ENCODE measurements at regions not wholly inside any gene's neighbourhood (a gene's known extent, or its start where the extent isn't known, plus 50 kb on each side); places are given as distances from the start of the nearest gene placed in this dataset.

DNA sequence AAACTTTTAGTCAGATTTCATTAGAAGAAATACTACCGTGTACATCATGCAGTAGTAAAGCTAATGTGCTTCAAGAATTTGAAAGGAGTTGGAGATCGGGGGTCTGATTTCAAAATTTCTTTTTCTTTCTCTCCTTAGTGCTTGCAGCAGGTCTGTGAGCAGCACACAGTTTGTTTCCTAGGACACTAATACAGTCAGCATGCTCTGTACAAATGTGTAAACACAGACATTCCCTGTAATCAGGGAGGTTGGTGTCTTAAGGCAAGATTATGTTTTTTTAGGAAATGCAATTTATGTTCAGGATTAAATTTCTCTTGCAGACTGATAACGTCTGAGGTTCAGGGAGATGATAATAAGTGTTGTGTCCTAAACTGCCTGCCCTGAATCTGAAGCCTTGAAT, 142.7 kb downstream of the ALX1 start:
- TF ChIP-seq ZSCAN20 (CRISPR knock-in tag; IDR thresholded peaks at IDR 0.05) (no peak), RCOR1 (IDR thresholded peaks at IDR 0.05; ENCODE audit: low read depth, low read length) (no peak), HEYL (CRISPR knock-in tag; IDR thresholded peaks at IDR 0.05) (no peak), ZC3H11A (IDR thresholded peaks at IDR 0.05) (no peak), RFX5 (IDR thresholded peaks at IDR 0.05) (no peak), TFCP2L1 (CRISPR knock-in tag; IDR thresholded peaks at IDR 0.05) (no peak), TP53 (CRISPR knock-in tag; IDR thresholded peaks at IDR 0.05) (no peak), ESRRA (IDR thresholded peaks at IDR 0.05; ENCODE audit: borderline replicate concordance, low read length) (no peak), MAZ (IDR thresholded peaks at IDR 0.05; ENCODE audit: borderline replicate concordance, low read depth, low read length) (no peak), FOXS1 (CRISPR knock-in tag; IDR thresholded peaks at IDR 0.05) (no peak)
- TF ChIP-seq, protein P1, sequence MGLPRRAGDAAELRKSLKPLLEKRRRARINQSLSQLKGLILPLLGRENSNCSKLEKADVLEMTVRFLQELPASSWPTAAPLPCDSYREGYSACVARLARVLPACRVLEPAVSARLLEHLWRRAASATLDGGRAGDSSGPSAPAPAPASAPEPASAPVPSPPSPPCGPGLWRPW (IDR thresholded peaks at IDR 0.05), result no peak
- TF ChIP-seq, protein P2, sequence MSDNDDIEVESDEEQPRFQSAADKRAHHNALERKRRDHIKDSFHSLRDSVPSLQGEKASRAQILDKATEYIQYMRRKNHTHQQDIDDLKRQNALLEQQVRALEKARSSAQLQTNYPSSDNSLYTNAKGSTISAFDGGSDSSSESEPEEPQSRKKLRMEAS (IDR thresholded peaks at IDR 0.05), result no peak
- TF ChIP-seq, protein P3, sequence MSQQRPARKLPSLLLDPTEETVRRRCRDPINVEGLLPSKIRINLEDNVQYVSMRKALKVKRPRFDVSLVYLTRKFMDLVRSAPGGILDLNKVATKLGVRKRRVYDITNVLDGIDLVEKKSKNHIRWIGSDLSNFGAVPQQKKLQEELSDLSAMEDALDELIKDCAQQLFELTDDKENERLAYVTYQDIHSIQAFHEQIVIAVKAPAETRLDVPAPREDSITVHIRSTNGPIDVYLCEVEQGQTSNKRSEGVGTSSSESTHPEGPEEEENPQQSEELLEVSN (IDR thresholded peaks at IDR 0.05; ENCODE audit: borderline replicate concordance, low read depth), result no peak
- TF ChIP-seq, protein P4, sequence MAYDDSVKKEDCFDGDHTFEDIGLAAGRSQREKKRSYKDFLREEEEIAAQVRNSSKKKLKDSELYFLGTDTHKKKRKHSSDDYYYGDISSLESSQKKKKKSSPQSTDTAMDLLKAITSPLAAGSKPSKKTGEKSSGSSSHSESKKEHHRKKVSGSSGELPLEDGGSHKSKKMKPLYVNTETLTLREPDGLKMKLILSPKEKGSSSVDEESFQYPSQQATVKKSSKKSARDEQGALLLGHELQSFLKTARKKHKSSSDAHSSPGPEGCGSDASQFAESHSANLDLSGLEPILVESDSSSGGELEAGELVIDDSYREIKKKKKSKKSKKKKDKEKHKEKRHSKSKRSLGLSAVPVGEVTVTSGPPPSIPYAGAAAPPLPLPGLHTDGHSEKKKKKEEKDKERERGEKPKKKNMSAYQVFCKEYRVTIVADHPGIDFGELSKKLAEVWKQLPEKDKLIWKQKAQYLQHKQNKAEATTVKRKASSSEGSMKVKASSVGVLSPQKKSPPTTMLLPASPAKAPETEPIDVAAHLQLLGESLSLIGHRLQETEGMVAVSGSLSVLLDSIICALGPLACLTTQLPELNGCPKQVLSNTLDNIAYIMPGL (CRISPR knock-in tag; IDR thresholded peaks at IDR 0.05; ENCODE audit: borderline replicate concordance), result no peak
- Histone ChIP-seq H3K4me3 (no peak overlapping the region), H3K4me2 (peak overlapping the region; percentile 17; the same call in 1 of the 3 replicates), H3K4me1 (no peaks in the 10 kb centered on the region), H3K27ac (no peak overlapping the region), H3K9me3 (no peaks in the 10 kb centered on the region)
- ATAC-seq (peak in 1 of 2 experiments; percentile 49; a peak in 1 of 6 replicates), FAIRE-seq (no peak), DNase-seq (ENCODE audit: low read depth in 1 of 2, low spot score in 1 of 2) (peak in 1 of 2 experiments; percentile 11)
- WGBS (ENCODE audit: missing lambda C conversion rate), result 14% methylated on average over 3 of the region's 3 CpGs
- ChIA-PET POLR2A (no interaction called here), CTCF (no interaction called here)

DNA sequence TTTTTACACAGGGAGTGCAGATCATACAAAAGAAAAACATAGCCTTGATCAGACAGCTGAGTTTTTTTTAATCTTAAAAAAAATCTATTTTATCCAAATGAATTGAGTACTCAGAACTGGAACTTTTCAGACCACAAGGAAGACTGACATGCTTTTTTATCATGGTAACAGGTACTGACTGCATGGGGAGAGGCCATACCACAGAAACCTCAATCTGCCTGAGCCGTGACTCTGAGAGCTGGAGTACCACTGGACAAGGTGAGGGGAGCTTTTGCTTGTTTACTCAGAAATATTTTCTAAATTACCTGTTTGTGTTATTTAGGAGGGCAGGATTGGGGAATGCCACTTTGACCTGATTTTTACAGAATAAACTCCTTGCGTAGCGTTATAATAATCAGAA, 143.9 kb downstream of the ALX1 start:
- ChIA-PET POLR2A (no interaction called here), CTCF (interaction anchor here (0.8 to 3.2 kb wide), 9 partner anchors 10 to 497 kb away, joined by 3 to 22 read pairs (median 8); no protein-coding TSS in a partner anchor)
- FAIRE-seq (no peak), DNase-seq (ENCODE audit: low read depth in 1 of 2, low spot score in 1 of 2) (no peak), ATAC-seq (0 out of 6 replicates have a peak, but pooled peaks of 1 of the 2 experiments have one; percentile 38)
- no peak for TF ChIP-seq ZC3H11A (IDR thresholded peaks at IDR 0.05)
- TF ChIP-seq RNF2 (IDR thresholded peaks at IDR 0.05; ENCODE audit: borderline replicate concordance, low read depth), result no peak
- no peak for TF ChIP-seq HDAC2 (IDR thresholded peaks at IDR 0.05)
- TF ChIP-seq, protein P5, sequence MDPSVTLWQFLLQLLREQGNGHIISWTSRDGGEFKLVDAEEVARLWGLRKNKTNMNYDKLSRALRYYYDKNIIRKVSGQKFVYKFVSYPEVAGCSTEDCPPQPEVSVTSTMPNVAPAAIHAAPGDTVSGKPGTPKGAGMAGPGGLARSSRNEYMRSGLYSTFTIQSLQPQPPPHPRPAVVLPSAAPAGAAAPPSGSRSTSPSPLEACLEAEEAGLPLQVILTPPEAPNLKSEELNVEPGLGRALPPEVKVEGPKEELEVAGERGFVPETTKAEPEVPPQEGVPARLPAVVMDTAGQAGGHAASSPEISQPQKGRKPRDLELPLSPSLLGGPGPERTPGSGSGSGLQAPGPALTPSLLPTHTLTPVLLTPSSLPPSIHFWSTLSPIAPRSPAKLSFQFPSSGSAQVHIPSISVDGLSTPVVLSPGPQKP (IDR thresholded peaks at IDR 0.05; ENCODE audit: low read depth, low read length), result no peak
- TF ChIP-seq ZSCAN20 (CRISPR knock-in tag; IDR thresholded peaks at IDR 0.05), result no peak
- H3K27ac ChIP-seq, result no peak overlapping the region
- WGBS (ENCODE audit: missing lambda C conversion rate), result 70% methylated on average over 3 of the region's 3 CpGs
- H3K4me3 ChIP-seq, result no peak overlapping the region
- no peak overlapping the region; the same call in 2 of the 3 replicates for H3K4me2 ChIP-seq
- no peaks in the 10 kb centered on the region for H3K4me1 ChIP-seq
- no peaks in the 10 kb centered on the region for H3K9me3 ChIP-seq

DNA sequence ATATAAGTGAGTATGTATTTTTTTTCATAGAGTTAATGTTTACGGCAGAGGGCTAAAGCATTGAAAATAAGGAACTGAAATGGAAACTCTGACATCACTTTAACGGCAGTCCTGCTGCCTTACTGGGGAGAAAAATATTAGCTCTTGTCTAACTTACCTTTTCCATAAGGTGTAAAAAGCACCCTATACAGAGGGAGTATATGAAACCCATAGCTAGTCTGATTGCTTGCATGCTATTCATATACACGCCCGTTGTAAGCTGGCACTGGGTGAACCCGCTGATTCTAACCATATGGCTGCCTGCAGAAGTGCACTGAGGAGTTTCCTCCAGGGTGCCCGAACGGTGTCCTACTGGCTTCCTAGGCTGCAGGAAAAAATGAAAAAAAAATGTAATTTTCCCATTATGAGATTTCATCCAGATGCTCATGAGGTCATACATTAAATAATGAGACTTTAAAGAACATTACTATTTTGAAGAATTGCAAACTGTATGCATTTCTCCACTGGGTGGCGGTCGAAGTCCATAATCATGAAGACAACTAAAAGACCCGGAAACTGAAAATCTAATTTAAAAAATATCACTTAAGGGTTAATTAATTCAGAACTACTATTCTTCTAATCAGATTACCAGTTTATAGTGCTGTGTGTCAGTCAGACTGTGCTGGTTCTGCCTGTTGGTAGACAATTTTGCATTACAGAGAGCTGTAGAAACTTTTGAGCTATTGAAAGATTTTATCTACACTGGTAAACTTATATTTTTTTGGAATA, 144.7 kb downstream of the ALX1 start:
- H3K4me3 ChIP-seq, result no peak overlapping the region
- WGBS (ENCODE audit: missing lambda C conversion rate), result 29% methylated on average over 10 of the region's 10 CpGs
- H3K4me2 ChIP-seq, result peak overlapping the region; percentile 52
- TF ChIP-seq, protein P2 (IDR thresholded peaks at IDR 0.05), result no peak
- no peak for TF ChIP-seq CEBPB (IDR thresholded peaks at IDR 0.05)
- TF ChIP-seq, protein P3 (IDR thresholded peaks at IDR 0.05; ENCODE audit: borderline replicate concordance, low read depth), result no peak
- TF ChIP-seq RCOR1 (IDR thresholded peaks at IDR 0.05; ENCODE audit: low read depth, low read length), result no peak
- no peak for TF ChIP-seq SREBF2 (IDR thresholded peaks at IDR 0.05)
- TF ChIP-seq FOSB (CRISPR knock-in tag; IDR thresholded peaks at IDR 0.05), result no peak
- TF ChIP-seq, protein P6, sequence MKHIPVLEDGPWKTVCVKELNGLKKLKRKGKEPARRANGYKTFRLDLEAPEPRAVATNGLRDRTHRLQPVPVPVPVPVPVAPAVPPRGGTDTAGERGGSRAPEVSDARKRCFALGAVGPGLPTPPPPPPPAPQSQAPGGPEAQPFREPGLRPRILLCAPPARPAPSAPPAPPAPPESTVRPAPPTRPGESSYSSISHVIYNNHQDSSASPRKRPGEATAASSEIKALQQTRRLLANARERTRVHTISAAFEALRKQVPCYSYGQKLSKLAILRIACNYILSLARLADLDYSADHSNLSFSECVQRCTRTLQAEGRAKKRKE (CRISPR knock-in tag; IDR thresholded peaks at IDR 0.05; ENCODE audit: low read depth), result no peak
- TF ChIP-seq, protein P5 (IDR thresholded peaks at IDR 0.05; ENCODE audit: low read depth, low read length), result no peak
- TF ChIP-seq RNF2 (IDR thresholded peaks at IDR 0.05; ENCODE audit: borderline replicate concordance, low read depth), result no peak
- peak; percentile 77 to 79 for TF ChIP-seq RAD21 (conservative IDR thresholded peaks at IDR 0.05 in 1 of 2, IDR thresholded peaks at IDR 0.05 in 1 of 2)
- TF ChIP-seq ZFP36 (IDR thresholded peaks at IDR 0.05; ENCODE audit: borderline replicate concordance, partially characterized antibody), result no peak

More for the DNA sequence above, 144.7 kb downstream of the ALX1 start:
- CTCF ChIA-PET, result interaction anchor here (0.5 to 3.2 kb wide), 29 partner anchors 9 to 496 kb away, joined by 3 to 22 read pairs (median 4); no protein-coding TSS in a partner anchor
- POLR2A ChIA-PET, result interaction anchor here (0.7 kb wide), 1 partner anchor 269 kb away, joined by 3 read pairs; no protein-coding TSS in a partner anchor
- ATAC-seq, result peak; percentile 68 to 81; a peak in 3 of 6 replicates
- peak in 1 of 2 experiments; percentile 64 for DNase-seq (ENCODE audit: low read depth in 1 of 2, low spot score in 1 of 2)
- no peaks in the 10 kb centered on the region for H3K4me1 ChIP-seq
- no peaks in the 10 kb centered on the region for H3K9me3 ChIP-seq
- FAIRE-seq, result no peak
- H3K27ac ChIP-seq, result 0 out of 6 replicates have a peak overlapping the region, but pooled peaks of 1 of the 2 experiments have one; percentile 57
